GM10266 (cell line): ENCODE measurements at regions not wholly inside any gene's neighbourhood (a gene's known extent, or its start where the extent isn't known, plus 50 kb on each side); places are given as distances from the start of the nearest gene placed in this dataset.

Source experiments
- DNase-seq: peaks from one replicate; pipeline ENCODE4 v3.0.0; 2012; ENCODE audit errors: extremely low spot score
- TF ChIP-seq, protein P1 (sequence below): IDR thresholded peaks from 2 replicates; pipeline ENCODE4 v1.5.1; 2012; ENCODE audit warnings: mild to moderate bottlenecking, low read depth; ENCODE audit not compliant: control insufficient read depth, insufficient read depth; ENCODE audit errors: missing control alignments

DNA sequence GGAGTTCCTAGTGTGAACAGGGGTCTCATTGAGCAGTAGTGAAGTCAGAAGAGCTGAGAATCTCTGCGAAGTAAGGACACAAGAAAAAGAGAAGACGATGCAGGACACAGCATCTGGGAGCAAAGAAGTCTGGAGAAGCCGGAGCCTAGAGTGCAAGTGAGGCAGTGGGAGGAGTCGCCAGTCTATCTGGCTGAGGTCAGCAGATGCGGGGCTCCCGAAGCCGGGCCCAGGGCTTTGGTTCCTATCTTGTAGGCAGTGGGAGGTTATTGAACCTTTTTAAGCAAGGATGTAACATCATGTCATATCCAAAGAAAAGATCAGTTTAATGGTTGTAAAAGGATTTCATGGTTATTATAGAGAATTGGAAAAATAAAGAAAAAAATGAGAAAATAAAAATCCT, 90.8 kb upstream of the KCTD1 start:
- TF ChIP-seq, protein P1, sequence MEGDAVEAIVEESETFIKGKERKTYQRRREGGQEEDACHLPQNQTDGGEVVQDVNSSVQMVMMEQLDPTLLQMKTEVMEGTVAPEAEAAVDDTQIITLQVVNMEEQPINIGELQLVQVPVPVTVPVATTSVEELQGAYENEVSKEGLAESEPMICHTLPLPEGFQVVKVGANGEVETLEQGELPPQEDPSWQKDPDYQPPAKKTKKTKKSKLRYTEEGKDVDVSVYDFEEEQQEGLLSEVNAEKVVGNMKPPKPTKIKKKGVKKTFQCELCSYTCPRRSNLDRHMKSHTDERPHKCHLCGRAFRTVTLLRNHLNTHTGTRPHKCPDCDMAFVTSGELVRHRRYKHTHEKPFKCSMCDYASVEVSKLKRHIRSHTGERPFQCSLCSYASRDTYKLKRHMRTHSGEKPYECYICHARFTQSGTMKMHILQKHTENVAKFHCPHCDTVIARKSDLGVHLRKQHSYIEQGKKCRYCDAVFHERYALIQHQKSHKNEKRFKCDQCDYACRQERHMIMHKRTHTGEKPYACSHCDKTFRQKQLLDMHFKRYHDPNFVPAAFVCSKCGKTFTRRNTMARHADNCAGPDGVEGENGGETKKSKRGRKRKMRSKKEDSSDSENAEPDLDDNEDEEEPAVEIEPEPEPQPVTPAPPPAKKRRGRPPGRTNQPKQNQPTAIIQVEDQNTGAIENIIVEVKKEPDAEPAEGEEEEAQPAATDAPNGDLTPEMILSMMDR, result no peak
- DNase-seq, result no peak

DNA sequence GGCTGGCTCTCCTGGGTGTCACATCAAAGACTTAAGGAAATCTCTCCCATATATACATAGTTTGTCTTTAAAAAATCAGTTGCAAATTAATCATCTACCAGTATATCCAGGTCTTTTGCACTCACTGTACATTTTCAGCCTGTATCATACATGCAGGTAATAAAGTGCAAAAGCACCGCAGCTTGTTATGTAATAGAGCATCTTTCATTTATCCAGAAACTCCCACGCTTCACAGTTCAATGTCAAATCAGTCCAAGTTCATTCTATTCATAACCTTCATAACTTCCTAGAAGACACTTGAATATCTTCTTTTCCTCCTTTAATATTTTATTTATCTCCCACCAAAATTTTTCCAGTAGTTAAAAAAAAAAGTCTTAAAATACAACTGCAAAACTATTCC, 89.6 kb upstream of the KCTD1 start:
- DNase-seq, result no peak
- TF ChIP-seq, protein P1, result no peak

DNA sequence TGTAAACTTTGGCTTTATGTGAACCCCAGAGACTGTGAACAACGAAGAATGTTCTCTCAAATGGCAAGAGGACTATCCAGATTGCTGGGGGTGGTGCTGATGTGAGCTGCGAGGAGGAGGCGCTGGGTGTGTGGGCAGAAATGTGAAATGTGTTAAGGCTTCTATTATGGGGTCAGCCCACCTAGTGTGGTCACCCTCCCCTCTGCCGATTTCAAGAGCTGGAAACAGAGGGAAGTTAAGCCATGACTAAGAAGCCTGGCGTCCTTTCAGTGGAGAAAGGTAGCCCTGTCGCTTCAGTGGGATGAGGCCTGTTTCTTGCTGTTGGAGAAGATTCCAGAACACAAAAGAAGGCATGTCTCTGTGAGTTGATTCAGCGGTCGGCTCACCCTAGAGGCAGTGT, 89.0 kb upstream of the KCTD1 start:
- TF ChIP-seq, protein P1, result no peak
- no peak for DNase-seq

GRCh38 chr18:26635466-26635865, 87.1 kb upstream of the KCTD1 start:
- TF ChIP-seq, protein P1, result no peak
- no peak for DNase-seq

DNA sequence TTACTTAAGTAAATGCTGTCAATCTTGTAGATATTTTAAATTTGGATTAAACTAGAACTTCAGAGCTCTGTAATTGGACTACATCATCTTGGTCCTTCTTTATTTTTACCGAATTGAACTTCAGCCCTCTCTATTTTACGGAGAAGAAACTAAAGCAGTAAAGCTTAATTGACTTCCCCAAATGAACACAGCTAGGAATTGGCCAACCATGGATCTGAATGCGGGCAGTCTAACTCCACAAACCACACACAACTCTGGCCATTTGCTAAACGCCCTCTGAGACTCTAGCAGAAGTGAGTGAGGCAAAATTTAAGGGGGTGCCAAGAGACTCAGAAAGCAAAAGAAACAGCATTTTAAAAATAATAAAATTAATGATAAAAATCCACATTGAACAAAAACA, 86.3 kb upstream of the KCTD1 start:
- DNase-seq, result no peak

DNA sequence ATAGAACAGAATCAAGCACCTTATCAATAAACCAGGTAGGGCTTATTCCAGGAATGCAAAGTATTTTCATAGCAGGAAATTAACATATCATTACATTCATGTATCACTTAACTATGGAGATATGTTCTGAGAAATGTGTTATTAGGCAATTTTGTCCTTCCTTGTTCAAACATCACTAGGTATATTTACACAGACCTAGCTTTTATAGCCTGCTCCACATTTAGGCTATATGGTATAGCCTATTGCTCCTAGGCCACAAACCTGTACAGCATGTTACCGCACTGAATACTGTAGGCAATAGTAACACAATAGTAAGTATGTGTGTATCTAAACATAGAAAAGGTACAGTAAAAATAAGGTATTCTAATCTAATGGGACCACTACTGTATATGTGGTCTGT, 82.8 kb upstream of the KCTD1 start:
- TF ChIP-seq, protein P1, result no peak
- DNase-seq, result no peak

More for the DNA sequence above, 86.3 kb upstream of the KCTD1 start:
- TF ChIP-seq, protein P1, result no peak

GRCh38 chr18:26630596-26630995, 82.2 kb upstream of the KCTD1 start:
- TF ChIP-seq, protein P1, result no peak
- DNase-seq, result no peak
